GM20000 (cell line): ENCODE measurements at regions not wholly inside any gene's neighbourhood (a gene's known extent, or its start where the extent isn't known, plus 50 kb on each side); places are given as distances from the start of the nearest gene placed in this dataset.
"Not testable (repeated sequence)": the region's sequence is repeated elsewhere in the genome, so short reads cannot be mapped to it uniquely, and the experiment has no call there.

Experiments
- DNase-seq: peaks from one replicate; pipeline ENCODE4 v3.0.0; 2012; ENCODE audit warnings: low spot score
- TF ChIP-seq, protein P1 (sequence below): IDR thresholded peaks from 2 replicates; pipeline ENCODE4 v1.5.1; 2012; ENCODE audit warnings: mild to moderate bottlenecking, control low read depth; ENCODE audit errors: extremely low read depth, missing control alignments

DNA sequence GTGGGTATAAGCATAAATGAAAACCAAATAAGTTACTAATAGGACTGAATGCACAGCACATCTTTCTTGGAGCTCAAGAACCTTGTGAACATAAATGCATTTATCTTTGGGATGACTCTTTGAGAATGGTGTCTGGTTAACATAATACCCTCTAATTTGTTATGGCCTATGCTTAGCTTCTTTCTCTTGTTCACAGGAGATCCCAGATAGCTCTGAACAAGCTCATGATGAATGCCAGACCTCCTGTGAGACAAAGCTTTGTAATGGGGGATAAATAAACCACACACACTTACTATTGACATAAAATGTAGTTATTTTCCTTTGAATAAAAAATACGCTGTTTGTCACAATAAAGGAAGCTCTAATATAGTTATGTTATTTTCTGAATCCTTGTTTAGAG is 111.5 kb downstream of the PSAT1 start:
- TF ChIP-seq, protein P1, sequence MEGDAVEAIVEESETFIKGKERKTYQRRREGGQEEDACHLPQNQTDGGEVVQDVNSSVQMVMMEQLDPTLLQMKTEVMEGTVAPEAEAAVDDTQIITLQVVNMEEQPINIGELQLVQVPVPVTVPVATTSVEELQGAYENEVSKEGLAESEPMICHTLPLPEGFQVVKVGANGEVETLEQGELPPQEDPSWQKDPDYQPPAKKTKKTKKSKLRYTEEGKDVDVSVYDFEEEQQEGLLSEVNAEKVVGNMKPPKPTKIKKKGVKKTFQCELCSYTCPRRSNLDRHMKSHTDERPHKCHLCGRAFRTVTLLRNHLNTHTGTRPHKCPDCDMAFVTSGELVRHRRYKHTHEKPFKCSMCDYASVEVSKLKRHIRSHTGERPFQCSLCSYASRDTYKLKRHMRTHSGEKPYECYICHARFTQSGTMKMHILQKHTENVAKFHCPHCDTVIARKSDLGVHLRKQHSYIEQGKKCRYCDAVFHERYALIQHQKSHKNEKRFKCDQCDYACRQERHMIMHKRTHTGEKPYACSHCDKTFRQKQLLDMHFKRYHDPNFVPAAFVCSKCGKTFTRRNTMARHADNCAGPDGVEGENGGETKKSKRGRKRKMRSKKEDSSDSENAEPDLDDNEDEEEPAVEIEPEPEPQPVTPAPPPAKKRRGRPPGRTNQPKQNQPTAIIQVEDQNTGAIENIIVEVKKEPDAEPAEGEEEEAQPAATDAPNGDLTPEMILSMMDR, result no peak
- no peak for DNase-seq

DNA sequence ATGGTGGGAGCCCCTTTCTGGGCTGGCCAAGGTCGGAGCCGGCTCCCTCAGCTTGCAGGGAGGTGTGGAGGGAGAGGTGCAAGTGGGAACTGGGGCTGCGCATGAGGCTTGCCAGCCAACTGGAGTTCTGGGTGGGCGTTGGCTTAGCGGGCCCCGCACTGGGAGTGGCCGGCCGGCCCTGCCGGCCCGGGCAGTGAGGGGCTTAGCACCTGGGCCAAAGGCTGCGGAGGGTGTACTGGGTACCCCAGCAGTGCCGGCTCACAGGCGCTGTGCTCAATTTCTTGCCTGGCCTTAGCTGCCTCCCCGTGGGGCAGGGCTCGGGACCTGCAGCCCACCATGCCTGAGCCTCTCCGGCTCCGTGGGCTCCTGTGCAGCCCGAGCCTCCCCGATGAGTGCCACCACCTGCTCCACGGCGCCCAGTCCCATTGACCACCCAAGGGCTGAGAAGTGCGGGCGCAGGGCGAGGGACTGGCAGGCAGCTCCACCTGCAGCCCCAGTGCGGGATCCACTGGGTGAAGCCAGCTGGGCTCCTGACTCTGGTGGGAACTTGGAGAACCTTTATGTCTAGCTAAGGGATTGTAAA is 113.1 kb downstream of the PSAT1 start:
- not testable (repeated sequence) for DNase-seq

DNA sequence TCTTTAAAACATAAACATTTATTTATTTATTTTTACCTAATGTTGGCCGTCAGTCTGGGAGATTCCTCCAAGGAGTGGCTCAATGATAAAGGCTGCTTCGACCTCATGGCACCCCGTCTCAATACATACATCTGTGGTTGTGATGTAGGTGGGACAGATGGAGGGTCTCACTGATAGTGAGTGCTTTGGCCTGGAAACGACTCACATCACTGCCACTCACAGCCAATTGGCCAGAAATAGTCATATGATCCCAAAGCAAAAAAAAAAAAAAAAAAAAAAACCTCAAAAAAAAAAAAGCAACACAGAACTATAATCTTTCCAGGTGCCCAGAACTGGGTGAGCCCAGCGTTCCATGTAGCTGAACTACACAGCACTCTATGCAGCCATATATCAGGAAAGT is 125.4 kb downstream of the PSAT1 start:
- no peak for DNase-seq
- TF ChIP-seq, protein P1, result no peak

DNA sequence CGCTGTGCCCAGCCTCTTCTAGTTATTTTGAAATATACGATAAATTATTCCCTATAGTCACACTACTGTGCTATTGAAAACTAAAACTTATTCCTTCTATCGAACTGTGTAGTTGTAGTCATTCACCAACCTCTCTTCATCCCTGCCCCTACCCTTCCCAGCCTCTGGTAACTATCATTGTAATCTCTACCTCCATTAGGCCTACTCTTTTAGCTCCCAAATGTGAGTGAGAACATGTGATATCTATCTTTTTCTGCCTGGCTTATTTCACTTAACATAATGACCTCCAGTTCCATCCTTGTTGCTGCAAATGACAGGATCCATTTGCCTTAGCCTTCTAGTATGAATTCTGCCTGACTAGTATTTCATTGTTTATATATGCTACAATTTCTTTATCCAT is 127.4 kb downstream of the PSAT1 start:
- no peak for DNase-seq
- TF ChIP-seq, protein P1, result no peak

DNA sequence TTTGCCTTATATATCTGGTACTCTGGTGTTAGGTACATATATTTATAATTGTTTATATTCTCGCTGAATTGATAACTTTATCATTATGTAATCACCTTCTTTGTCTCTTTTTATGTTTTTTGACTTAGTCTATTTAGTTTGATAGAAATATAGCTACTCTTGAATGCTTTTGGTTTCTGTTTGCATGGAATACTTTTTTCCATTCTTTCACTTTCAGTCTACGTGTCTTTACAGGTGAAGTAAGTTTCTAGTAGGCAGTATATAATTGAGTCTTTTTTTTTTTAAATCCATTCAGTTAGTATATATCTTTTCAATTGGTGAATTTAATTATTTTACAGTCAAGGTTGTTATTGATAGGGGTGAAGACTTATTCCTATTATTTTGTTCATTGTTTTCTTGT is 131.7 kb downstream of the PSAT1 start:
- TF ChIP-seq, protein P1, result no peak
- DNase-seq, result no peak

DNA sequence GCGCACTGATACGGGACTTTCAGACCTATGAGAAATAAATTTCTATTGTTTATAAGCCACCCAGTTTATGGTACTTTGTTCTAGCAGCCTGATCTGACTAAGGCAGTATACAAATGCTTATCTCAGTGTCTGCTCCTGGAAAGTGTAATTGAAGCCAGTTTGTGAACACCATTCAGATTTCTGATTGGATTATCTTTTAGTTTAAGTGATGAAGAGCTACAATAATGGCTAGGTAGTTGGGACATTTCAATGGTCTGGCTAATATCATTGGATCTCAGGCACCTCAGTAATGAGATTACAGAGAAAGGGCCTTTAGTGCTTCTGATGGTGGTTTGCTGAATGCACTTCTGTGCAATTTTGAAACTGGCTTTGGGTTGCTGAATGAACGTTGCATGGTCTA is 133.5 kb downstream of the PSAT1 start:
- TF ChIP-seq, protein P1, result no peak
- DNase-seq, result no peak

DNA sequence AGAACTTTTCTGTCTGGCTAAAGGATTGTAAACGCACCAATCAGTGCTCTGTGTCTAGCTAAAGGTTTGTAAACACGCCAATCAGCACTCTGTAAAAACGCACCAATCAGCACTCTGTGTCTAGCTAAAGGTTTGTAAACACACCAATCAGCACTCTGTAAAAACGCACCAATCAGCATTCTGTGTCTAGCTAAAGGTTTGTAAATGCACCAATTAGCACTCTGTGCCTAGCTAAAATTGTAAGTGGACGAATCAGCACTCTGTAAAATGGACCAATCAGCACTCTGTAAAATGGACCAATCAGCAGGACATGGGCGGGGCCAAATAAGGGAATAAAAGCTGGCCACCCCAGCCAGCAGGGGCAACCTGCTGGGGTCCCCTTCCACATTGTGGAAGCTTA is 134.1 kb downstream of the PSAT1 start:
- DNase-seq, result not testable (repeated sequence)

DNA sequence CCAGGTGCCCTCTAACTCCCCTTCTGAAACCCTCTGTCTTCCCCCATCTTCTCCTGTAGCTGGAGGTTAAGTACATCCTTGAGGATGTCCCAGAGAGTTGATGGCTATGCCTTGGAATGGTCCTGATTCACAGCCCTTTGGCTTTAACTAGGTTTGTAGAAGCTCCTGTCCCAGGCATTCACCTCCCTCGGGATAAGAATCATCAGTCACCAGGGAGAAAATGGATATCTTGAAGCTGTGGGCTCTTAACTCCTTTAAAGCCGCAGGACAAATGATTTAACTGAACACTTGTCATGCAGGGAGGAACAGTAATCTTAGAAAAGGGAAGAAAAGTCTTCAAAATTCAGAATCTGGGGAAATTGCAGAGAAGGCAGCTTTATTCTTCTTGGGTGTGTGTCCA is 139.9 kb downstream of the PSAT1 start:
- DNase-seq, result no peak

More for the DNA sequence above, 139.9 kb downstream of the PSAT1 start:
- TF ChIP-seq, protein P1, result no peak
